Endodermal cell (in vitro differentiated cells): ENCODE measurements at regions not wholly inside any gene's neighbourhood (a gene's known extent, or its start where the extent isn't known, plus 50 kb on each side); places are given as distances from the start of the nearest gene placed in this dataset.

Experiments used
- DNase-seq: peaks from one replicate; pipeline ENCODE4 v3.0.0-alpha.2; 2017
- H3K27ac ChIP-seq: 2 replicates; pipeline ENCODE4 v1.5.1; 2013; ENCODE audit warnings: mild to moderate bottlenecking, low read depth, low read length, moderate library complexity
- H3K27me3 ChIP-seq: 2 replicates; pipeline ENCODE4 v1.6.1; 2013; ENCODE audit warnings: mild to moderate bottlenecking, low read length, moderate library complexity; ENCODE audit not compliant: insufficient read depth, control insufficient read depth, poor library complexity, severe bottlenecking
- H3K36me3 ChIP-seq: 2 replicates; pipeline ENCODE4 v1.7.0; 2013; ENCODE audit warnings: mild to moderate bottlenecking, low read length, moderate library complexity; ENCODE audit not compliant: control insufficient read depth, insufficient read depth
- H3K4me1 ChIP-seq: one replicate; pipeline ENCODE4 v1.7.0; 2013; ENCODE audit warnings: low read length; ENCODE audit not compliant: control insufficient read depth, insufficient read depth
- H3K4me3 ChIP-seq: 2 replicates; pipeline ENCODE4 v1.5.1; 2013; ENCODE audit warnings: mild to moderate bottlenecking, low read length, moderate library complexity
- H3K9ac ChIP-seq: 2 replicates; pipeline ENCODE4 v1.6.1; 2013; ENCODE audit warnings: mild to moderate bottlenecking, low read length, moderate library complexity; ENCODE audit not compliant: poor library complexity, severe bottlenecking; ENCODE audit errors: extremely low read depth
- H3K9me3 ChIP-seq: 2 replicates; pipeline ENCODE4 v1.6.1; 2013; ENCODE audit warnings: mild to moderate bottlenecking, low read length, moderate library complexity; ENCODE audit not compliant: control insufficient read depth
- H3K27ac Mint-ChIP-seq: 2 replicates; pipeline ENCODE4 v1.8.0; 2020; ENCODE audit warnings: mixed read lengths
- H3K27me3 Mint-ChIP-seq: 2 replicates; pipeline ENCODE4 v1.8.0; 2021; ENCODE audit warnings: mild to moderate bottlenecking, mixed read lengths; ENCODE audit not compliant: insufficient read depth
- H3K36me3 Mint-ChIP-seq: 2 replicates; pipeline ENCODE4 v1.8.0; 2020; ENCODE audit warnings: low read depth, mixed read lengths
- H3K4me1 Mint-ChIP-seq: 2 replicates; pipeline ENCODE4 v1.8.0; 2020; ENCODE audit warnings: mixed read lengths
- H3K4me3 Mint-ChIP-seq: 2 replicates; pipeline ENCODE4 v1.8.0; 2020; ENCODE audit warnings: mild to moderate bottlenecking, moderate library complexity, mixed read lengths
- H3K9me3 Mint-ChIP-seq: 2 replicates; pipeline ENCODE4 v1.8.0; 2020; ENCODE audit warnings: mild to moderate bottlenecking, mixed read lengths
- CTCF ChIP-seq: fragments of 200-600 bp; sonication (generic); conservative IDR thresholded peaks from 2 replicates; pipeline ENCODE4 v1.5.0; 2021; ENCODE audit warnings: antibody characterized with exemption, mild to moderate bottlenecking
- WGBS, 2 experiments: methylation state at CpG; one replicate each; pipeline versions ENCODE4 v1.1.5 to v1.1.7; 2013; ENCODE audit warnings: missing lambda C conversion rate in 2 of 2, mixed read lengths in 1 of 2; ENCODE audit not compliant: insufficient coverage in 1 of 2, insufficient read length in 1 of 2; 5-methylcytosine and 5-hydroxymethylcytosine counted together

- Mint-ChIP-seq H3K36me3 (no peaks in the 10 kb centered on the region), H3K27ac (no peak overlapping the region)
- no peak for TF ChIP-seq CTCF
Measured at GRCh38 chr3:157815739-157816138, 290.5 kb downstream of the SHOX2 start.

GRCh38 chr3:157810924-157811718 is 295.1 kb downstream of the SHOX2 start:
- no peaks in the 10 kb centered on the region for H3K36me3 ChIP-seq
- H3K27me3 ChIP-seq = no peaks in the 10 kb centered on the region
- H3K4me1 Mint-ChIP-seq = no peaks in the 10 kb centered on the region
- H3K36me3 Mint-ChIP-seq = no peaks in the 10 kb centered on the region
- no peaks in the 10 kb centered on the region for H3K4me1 ChIP-seq
- no peak overlapping the region for H3K9ac ChIP-seq
- 90 to 100% methylated on average over 1 to 3 of the region's 3 CpGs for WGBS, 2 experiments
- DNase-seq = no peak
- TF ChIP-seq CTCF = no peak
- no peak overlapping the region for H3K27ac ChIP-seq
- no peak overlapping the region for H3K4me3 ChIP-seq
- H3K27ac Mint-ChIP-seq = no peak overlapping the region
- H3K27me3 Mint-ChIP-seq = no peaks in the 10 kb centered on the region
- no peaks in the 10 kb centered on the region for H3K9me3 ChIP-seq
- H3K4me3 Mint-ChIP-seq = no peak overlapping the region
- no peaks in the 10 kb centered on the region for H3K9me3 Mint-ChIP-seq

More at GRCh38 chr3:157815739-157816138, 290.5 kb downstream of the SHOX2 start:
- no peak for DNase-seq
- WGBS, 2 experiments = 86 to 100% methylated on average over 1 to 3 of the region's 3 CpGs
- Histone ChIP-seq H3K9ac (no peak overlapping the region), H3K36me3 (no peaks in the 10 kb centered on the region), H3K27me3 (no peaks in the 10 kb centered on the region), H3K9me3 (no peaks in the 10 kb centered on the region), H3K27ac (no peak overlapping the region), H3K4me3 (no peak overlapping the region), H3K4me1 (no peaks in the 10 kb centered on the region)
- no peaks in the 10 kb centered on the region for H3K9me3 Mint-ChIP-seq
- peaks cover 9% of the 10 kb centered on the region for H3K4me1 Mint-ChIP-seq
- no peak overlapping the region for H3K4me3 Mint-ChIP-seq
- H3K27me3 Mint-ChIP-seq = no peaks in the 10 kb centered on the region

GRCh38 chr3:157807280-157807679 is 298.9 kb downstream of the SHOX2 start:
- Mint-ChIP-seq H3K27ac (no peak overlapping the region), H3K36me3 (no peaks in the 10 kb centered on the region), H3K27me3 (no peaks in the 10 kb centered on the region), H3K4me1 (no peaks in the 10 kb centered on the region), H3K9me3 (peaks cover 1% of the 10 kb centered on the region), H3K4me3 (no peak overlapping the region)
- Histone ChIP-seq H3K27me3 (no peaks in the 10 kb centered on the region), H3K27ac (no peak overlapping the region), H3K4me1 (no peaks in the 10 kb centered on the region), H3K9me3 (no peaks in the 10 kb centered on the region), H3K4me3 (no peak overlapping the region), H3K9ac (no peak overlapping the region), H3K36me3 (no peaks in the 10 kb centered on the region)
- no peak for TF ChIP-seq CTCF
- no peak for DNase-seq
- 88 to 100% methylated on average over 1 to 3 of the region's 3 CpGs for WGBS, 2 experiments
